Neural cell (in vitro differentiated cells): ENCODE measurements at regions not wholly inside any gene's neighbourhood (a gene's known extent, or its start where the extent isn't known, plus 50 kb on each side); places are given as distances from the start of the nearest gene placed in this dataset.

Source experiments
- H2AFZ ChIP-seq: fragments of 200-600, 300-800 bp; sonication (generic), shearing (Covaris generic); 2 replicates; pipeline ENCODE4 v1.6.0; 2014; ENCODE audit warnings: low read depth, mild to moderate bottlenecking, antibody characterized with exemption, low read length, moderate library complexity
- H3F3A ChIP-seq: fragments of 200-600 bp; shearing (Covaris generic); 2 replicates; pipeline ENCODE4 v1.6.1; 2016; ENCODE audit warnings: mild to moderate bottlenecking, moderate library complexity, mixed read lengths, antibody characterized with exemption, low read length; ENCODE audit not compliant: insufficient read depth, poor library complexity, severe bottlenecking
- H3K27ac ChIP-seq: fragments of 200-600, 300-800 bp; sonication (generic), shearing (Covaris generic); 2 replicates; pipeline ENCODE4 v1.5.1; 2014; ENCODE audit warnings: mild to moderate bottlenecking, low read length, moderate library complexity
- H3K27me3 ChIP-seq: fragments of 300-800, 200-600 bp; sonication (generic), shearing (Covaris generic); 2 replicates; pipeline ENCODE4 v1.6.0; 2014; ENCODE audit warnings: mild to moderate bottlenecking, low read depth, low read length, moderate library complexity; ENCODE audit not compliant: insufficient read depth
- H3K36me3 ChIP-seq: fragments of 300-800, 200-600 bp; sonication (generic), shearing (Covaris generic); 2 replicates; pipeline ENCODE4 v1.5.1; 2014; ENCODE audit warnings: mild to moderate bottlenecking, antibody characterized with exemption, low read length, moderate library complexity; ENCODE audit not compliant: insufficient read depth
- H3K4me2 ChIP-seq: fragments of 300-800, 200-600 bp; sonication (generic), shearing (Covaris generic); 2 replicates; pipeline ENCODE4 v1.6.0; 2014; ENCODE audit warnings: mild to moderate bottlenecking, low read length
- H3K4me3 ChIP-seq: fragments of 300-800, 200-600 bp; sonication (generic), shearing (Covaris generic); 2 replicates; pipeline ENCODE4 v1.5.1; 2014; ENCODE audit warnings: mild to moderate bottlenecking, low read length, moderate library complexity
- H3K79me2 ChIP-seq: fragments of 200-600 bp; shearing (Covaris generic); replicated peaks from 2 replicates; pipeline ENCODE4 v1.6.0; 2014; ENCODE audit warnings: mild to moderate bottlenecking, low read length, moderate library complexity; ENCODE audit not compliant: insufficient read depth
- H3K9ac ChIP-seq: fragments of 300-800, 200-600 bp; sonication (generic), shearing (Covaris generic); 2 replicates; pipeline ENCODE4 v1.6.1; 2016; ENCODE audit warnings: mild to moderate bottlenecking, low read length, mixed read lengths
- H3K9me2 ChIP-seq: fragments of 200-600 bp; shearing (Covaris generic); 2 replicates; pipeline ENCODE4 v1.6.1; 2016; ENCODE audit warnings: mild to moderate bottlenecking, low read length, mixed read lengths; ENCODE audit not compliant: insufficient read depth
- H3K9me3 ChIP-seq: fragments of 200-600, 300-800 bp; sonication (generic), shearing (Covaris generic); 2 replicates; pipeline ENCODE4 v1.6.1; 2016; ENCODE audit warnings: mild to moderate bottlenecking, mixed run types, low read length, moderate library complexity, mixed read lengths
- H4K20me1 ChIP-seq: fragments of 200-600 bp; shearing (Covaris generic); 2 replicates; pipeline ENCODE4 v1.6.1; 2016; ENCODE audit warnings: mild to moderate bottlenecking, mixed run types; ENCODE audit not compliant: insufficient read depth
- EP300 ChIP-seq: fragments of 450-650 bp; conservative IDR thresholded peaks from 2 replicates; pipeline ENCODE4 v1.6.1; 2014; ENCODE audit warnings: antibody characterized with exemption, mild to moderate bottlenecking, moderate library complexity; ENCODE audit not compliant: poor library complexity, severe bottlenecking
- EZH2 ChIP-seq: fragments of 200-600, 300-800 bp; shearing (Covaris generic), sonication (generic); IDR thresholded peaks from 2 replicates; pipeline ENCODE4 v1.6.1; 2014; ENCODE audit warnings: antibody characterized with exemption, low read length, borderline replicate concordance, mild to moderate bottlenecking; ENCODE audit not compliant: insufficient read depth, poor library complexity, severe bottlenecking
- MXI1 ChIP-seq: fragments of 450-650 bp; conservative IDR thresholded peaks from 2 replicates; pipeline ENCODE4 v1.6.1; 2014; ENCODE audit warnings: antibody characterized with exemption, mild to moderate bottlenecking; ENCODE audit not compliant: poor library complexity, severe bottlenecking
- POLR2AphosphoS5 ChIP-seq: IDR thresholded peaks from 2 replicates; pipeline ENCODE4 v1.6.1; 2012
- RAD21 ChIP-seq: fragments of 450-650 bp; conservative IDR thresholded peaks from 2 replicates; pipeline ENCODE4 v1.6.1; 2014; ENCODE audit warnings: antibody characterized with exemption, mild to moderate bottlenecking, moderate library complexity
- SMC3 ChIP-seq: fragments of 450-650 bp; conservative IDR thresholded peaks from 2 replicates; pipeline ENCODE4 v1.6.1; 2014; ENCODE audit warnings: antibody characterized with exemption, mild to moderate bottlenecking, moderate library complexity; ENCODE audit not compliant: poor library complexity
- TAF1 ChIP-seq: IDR thresholded peaks from 2 replicates; pipeline ENCODE4 v1.6.1; 2012; ENCODE audit warnings: low read depth
- TF ChIP-seq, protein P1 (sequence below): IDR thresholded peaks from 2 replicates; pipeline ENCODE4 v1.6.1; 2012; ENCODE audit warnings: borderline replicate concordance
- TF ChIP-seq, protein P2 (sequence below): fragments of 450-650 bp; IDR thresholded peaks from 2 replicates; pipeline ENCODE4 v1.5.1; 2014; ENCODE audit warnings: antibody characterized with exemption, mild to moderate bottlenecking, moderate library complexity; ENCODE audit not compliant: poor library complexity, severe bottlenecking

DNA sequence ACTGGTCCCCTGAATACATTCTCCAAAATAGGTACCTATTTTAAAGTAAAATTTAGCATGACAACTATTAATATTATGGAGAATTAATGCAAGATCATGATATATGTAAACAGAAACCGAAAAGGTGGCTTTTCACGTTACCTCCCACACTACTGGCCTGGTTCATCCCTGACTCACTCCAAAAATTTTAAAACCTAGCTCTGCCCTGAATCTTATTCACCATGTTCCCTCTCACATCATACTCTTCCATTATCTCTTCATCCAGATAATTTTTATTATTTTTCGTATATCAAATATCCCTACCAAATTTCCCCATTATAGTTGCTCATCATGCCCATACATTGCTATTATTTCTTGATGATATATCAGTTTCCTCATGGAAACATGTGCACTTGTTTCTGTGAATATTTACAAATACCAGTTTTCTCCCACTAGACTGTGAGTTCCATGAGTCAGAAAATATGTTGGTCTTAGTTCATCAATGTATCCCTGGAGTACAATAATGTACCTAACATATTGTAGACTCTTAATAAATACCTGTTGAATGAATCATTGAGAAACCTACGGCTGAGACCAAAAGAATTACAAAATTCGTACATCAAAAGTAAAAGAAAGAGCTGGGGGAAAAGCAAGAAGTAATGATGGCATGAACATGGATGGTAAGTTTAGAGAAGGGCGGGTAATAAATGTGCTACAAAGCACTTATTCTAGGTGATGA, 360.1 kb upstream of the CHAC2 start:
- Histone ChIP-seq H3K79me2 (no peaks in the 10 kb centered on the region), H3K9ac (no peak overlapping the region), H3F3A (no peaks in the 10 kb centered on the region), H3K27ac (no peak overlapping the region), H3K36me3 (no peaks in the 10 kb centered on the region), H3K9me2 (no peaks in the 10 kb centered on the region), H3K9me3 (no peaks in the 10 kb centered on the region), H2AFZ (no peak overlapping the region), H3K27me3 (no peaks in the 10 kb centered on the region), H4K20me1 (no peaks in the 10 kb centered on the region), H3K4me3 (no peak overlapping the region), H3K4me2 (no peak overlapping the region)
- TF ChIP-seq, protein P1, sequence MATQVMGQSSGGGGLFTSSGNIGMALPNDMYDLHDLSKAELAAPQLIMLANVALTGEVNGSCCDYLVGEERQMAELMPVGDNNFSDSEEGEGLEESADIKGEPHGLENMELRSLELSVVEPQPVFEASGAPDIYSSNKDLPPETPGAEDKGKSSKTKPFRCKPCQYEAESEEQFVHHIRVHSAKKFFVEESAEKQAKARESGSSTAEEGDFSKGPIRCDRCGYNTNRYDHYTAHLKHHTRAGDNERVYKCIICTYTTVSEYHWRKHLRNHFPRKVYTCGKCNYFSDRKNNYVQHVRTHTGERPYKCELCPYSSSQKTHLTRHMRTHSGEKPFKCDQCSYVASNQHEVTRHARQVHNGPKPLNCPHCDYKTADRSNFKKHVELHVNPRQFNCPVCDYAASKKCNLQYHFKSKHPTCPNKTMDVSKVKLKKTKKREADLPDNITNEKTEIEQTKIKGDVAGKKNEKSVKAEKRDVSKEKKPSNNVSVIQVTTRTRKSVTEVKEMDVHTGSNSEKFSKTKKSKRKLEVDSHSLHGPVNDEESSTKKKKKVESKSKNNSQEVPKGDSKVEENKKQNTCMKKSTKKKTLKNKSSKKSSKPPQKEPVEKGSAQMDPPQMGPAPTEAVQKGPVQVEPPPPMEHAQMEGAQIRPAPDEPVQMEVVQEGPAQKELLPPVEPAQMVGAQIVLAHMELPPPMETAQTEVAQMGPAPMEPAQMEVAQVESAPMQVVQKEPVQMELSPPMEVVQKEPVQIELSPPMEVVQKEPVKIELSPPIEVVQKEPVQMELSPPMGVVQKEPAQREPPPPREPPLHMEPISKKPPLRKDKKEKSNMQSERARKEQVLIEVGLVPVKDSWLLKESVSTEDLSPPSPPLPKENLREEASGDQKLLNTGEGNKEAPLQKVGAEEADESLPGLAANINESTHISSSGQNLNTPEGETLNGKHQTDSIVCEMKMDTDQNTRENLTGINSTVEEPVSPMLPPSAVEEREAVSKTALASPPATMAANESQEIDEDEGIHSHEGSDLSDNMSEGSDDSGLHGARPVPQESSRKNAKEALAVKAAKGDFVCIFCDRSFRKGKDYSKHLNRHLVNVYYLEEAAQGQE: no peak
- TF ChIP-seq, protein P2, sequence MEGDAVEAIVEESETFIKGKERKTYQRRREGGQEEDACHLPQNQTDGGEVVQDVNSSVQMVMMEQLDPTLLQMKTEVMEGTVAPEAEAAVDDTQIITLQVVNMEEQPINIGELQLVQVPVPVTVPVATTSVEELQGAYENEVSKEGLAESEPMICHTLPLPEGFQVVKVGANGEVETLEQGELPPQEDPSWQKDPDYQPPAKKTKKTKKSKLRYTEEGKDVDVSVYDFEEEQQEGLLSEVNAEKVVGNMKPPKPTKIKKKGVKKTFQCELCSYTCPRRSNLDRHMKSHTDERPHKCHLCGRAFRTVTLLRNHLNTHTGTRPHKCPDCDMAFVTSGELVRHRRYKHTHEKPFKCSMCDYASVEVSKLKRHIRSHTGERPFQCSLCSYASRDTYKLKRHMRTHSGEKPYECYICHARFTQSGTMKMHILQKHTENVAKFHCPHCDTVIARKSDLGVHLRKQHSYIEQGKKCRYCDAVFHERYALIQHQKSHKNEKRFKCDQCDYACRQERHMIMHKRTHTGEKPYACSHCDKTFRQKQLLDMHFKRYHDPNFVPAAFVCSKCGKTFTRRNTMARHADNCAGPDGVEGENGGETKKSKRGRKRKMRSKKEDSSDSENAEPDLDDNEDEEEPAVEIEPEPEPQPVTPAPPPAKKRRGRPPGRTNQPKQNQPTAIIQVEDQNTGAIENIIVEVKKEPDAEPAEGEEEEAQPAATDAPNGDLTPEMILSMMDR: no peak
- TF ChIP-seq EP300 (no peak), RAD21 (no peak), TAF1 (no peak), POLR2AphosphoS5 (no peak)

DNA sequence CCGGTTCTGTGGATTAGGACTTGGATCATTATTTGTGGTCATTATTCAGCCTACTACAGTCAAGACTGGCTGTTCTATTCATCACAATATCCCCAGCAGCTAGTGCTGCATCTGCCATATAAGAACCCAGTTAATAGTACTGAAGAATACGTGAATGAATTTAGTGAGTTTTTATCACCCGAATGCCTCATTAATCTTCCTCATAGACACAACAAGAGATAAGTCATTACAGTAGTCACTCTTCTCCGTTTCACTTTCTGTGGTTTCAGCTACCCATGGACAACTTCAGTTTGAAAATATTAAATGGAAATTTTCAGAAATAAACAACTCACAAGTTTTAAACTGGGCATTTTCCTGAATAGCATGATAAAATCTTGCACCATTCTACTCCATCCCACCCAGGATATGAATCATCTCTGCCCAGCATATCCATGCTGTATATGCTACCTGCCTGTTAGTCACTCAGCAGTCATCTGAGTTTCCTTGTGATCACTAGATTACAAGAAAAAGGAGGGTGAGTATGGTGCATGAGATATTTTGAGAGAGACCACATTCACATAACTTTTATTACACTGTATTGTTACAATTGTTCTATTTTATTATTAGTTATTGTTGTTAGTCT, 363.7 kb upstream of the CHAC2 start:
- no peaks in the 10 kb centered on the region for H3K79me2 ChIP-seq
- no peak overlapping the region for H3K9ac ChIP-seq
- H3F3A ChIP-seq: no peaks in the 10 kb centered on the region
- no peak overlapping the region for H3K27ac ChIP-seq
- H4K20me1 ChIP-seq: no peaks in the 10 kb centered on the region
- no peak for TF ChIP-seq SMC3
- no peak for TF ChIP-seq EP300
- no peaks in the 10 kb centered on the region for H3K9me2 ChIP-seq
- no peak overlapping the region for H2AFZ ChIP-seq
- no peaks in the 10 kb centered on the region for H3K36me3 ChIP-seq
- no peaks in the 10 kb centered on the region for H3K27me3 ChIP-seq
- H3K4me2 ChIP-seq: no peak overlapping the region
- H3K4me3 ChIP-seq: no peak overlapping the region
- no peaks in the 10 kb centered on the region for H3K9me3 ChIP-seq

DNA sequence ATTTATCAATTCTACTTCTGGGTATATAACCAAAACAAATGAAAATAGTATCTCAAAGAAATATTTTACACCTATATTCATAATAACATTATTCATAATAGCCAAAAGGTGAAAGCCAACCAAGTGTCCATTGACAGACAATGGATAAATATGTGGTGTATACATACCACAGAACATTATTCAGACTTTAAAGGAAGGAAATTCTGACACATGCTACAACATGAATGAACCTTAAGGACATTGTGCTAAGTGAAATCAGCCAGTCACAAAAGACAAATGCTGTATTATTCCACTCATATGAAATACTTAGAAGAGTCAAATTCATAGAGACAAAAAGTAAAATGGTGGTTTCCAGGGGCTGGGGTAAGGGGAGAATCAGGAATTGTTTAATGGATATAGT, 370.5 kb upstream of the CHAC2 start:
- H3K27ac ChIP-seq: no peak overlapping the region

More for the DNA sequence above, 370.5 kb upstream of the CHAC2 start:
- no peaks in the 10 kb centered on the region for H3K9me2 ChIP-seq
- H3K9ac ChIP-seq: no peak overlapping the region
- H3K27me3 ChIP-seq: no peaks in the 10 kb centered on the region
- H3K9me3 ChIP-seq: no peaks in the 10 kb centered on the region
- H3K36me3 ChIP-seq: no peaks in the 10 kb centered on the region
- no peaks in the 10 kb centered on the region for H4K20me1 ChIP-seq
- H2AFZ ChIP-seq: no peak overlapping the region
- H3K79me2 ChIP-seq: no peaks in the 10 kb centered on the region
- TF ChIP-seq, protein P1: no peak
- TF ChIP-seq RAD21: no peak
- TF ChIP-seq EZH2: no peak
- no peak for TF ChIP-seq MXI1
- TF ChIP-seq TAF1: no peak
- TF ChIP-seq, protein P2: no peak
- TF ChIP-seq POLR2AphosphoS5: no peak
- TF ChIP-seq SMC3: no peak
- no peak for TF ChIP-seq EP300
- H3F3A ChIP-seq: no peaks in the 10 kb centered on the region
- no peak overlapping the region for H3K4me3 ChIP-seq
- no peak overlapping the region for H3K4me2 ChIP-seq
